HepG2 (cell line): ENCODE measurements at regions not wholly inside any gene's neighbourhood (a gene's known extent, or its start where the extent isn't known, plus 50 kb on each side); places are given as distances from the start of the nearest gene placed in this dataset.

Experiments used
- ATAC-seq: fragments of 200-7000 bp; cut with Tn5 transposase; 3 replicates; pipeline ENCODE4 v1.9.1; 2020; ENCODE audit warnings: mild to moderate bottlenecking, moderate library complexity
- BruUV-seq: library from RNA; stranded (reverse); fragments of 400-500 nt; replicated peaks from 2 replicates; lab custom pipeline; 2021; lab: Mats Ljungman, UMichigan
- CTCF ChIA-PET: fragments of 300-600 bp; formaldehyde crosslinking; extraction: SDS; loops from one replicate; lab custom pipeline; 2021; ENCODE audit warnings: low total read pairs, inconsistent platforms, low intra/inter-chr PET ratio; lab: Yijun Ruan, JAX
- POLR2A ChIA-PET: fragments of 350-600 bp; sonication (Branson Sonifier 250); formaldehyde crosslinking; loops from one replicate; lab custom pipeline; 2020; ENCODE audit warnings: antibody characterized with exemption, inconsistent platforms; lab: Yijun Ruan, JAX
- DNase-seq: peaks from one replicate; pipeline ENCODE4 v3.0.0-alpha.2; 2015; ENCODE audit warnings: low spot score
- FAIRE-seq: peaks from 3 replicates; lab custom pipeline; 2011; peaks lifted over from hg19 to GRCh38; lab: Jason Lieb, UNC
- H2AFZ ChIP-seq: one replicate; pipeline ENCODE4 v1.6.1; 2011; ENCODE audit warnings: low read length, inconsistent platforms
- H3K27ac ChIP-seq: fragments of 300-600 bp; 3 replicates; pipeline ENCODE4 v1.8.0; 2011; ENCODE audit warnings: mixed run types, mild to moderate bottlenecking, mixed read lengths, low read length, inconsistent platforms; ENCODE audit not compliant: insufficient read depth; ENCODE audit errors: extremely low read length
- H3K27me3 ChIP-seq, 2 experiments: fragments of 200-600 bp in 1 of 2; 2 replicates in 1 of 2; 3 replicates in 1 of 2; pipeline versions ENCODE4 v1.6.0 to v1.8.0; 2011; ENCODE audit warnings: low read length in 2 of 2, mild to moderate bottlenecking in 2 of 2, moderate library complexity in 2 of 2, inconsistent platforms in 1 of 2; ENCODE audit not compliant: insufficient read depth in 2 of 2, control insufficient read depth in 1 of 2
- H3K36me3 ChIP-seq, 2 experiments: fragments of 200-600 bp in 1 of 2; replicated peaks in 1 of 2; 2 replicates in 1 of 2; 3 replicates in 1 of 2; pipeline versions ENCODE4 v1.5.1 to v1.8.0; 2011; ENCODE audit warnings: low read length in 2 of 2, inconsistent platforms in 1 of 2; ENCODE audit not compliant: insufficient read depth in 2 of 2, control insufficient read depth in 1 of 2
- H3K4me1 ChIP-seq: 2 replicates; pipeline ENCODE4 v1.5.1; 2012; ENCODE audit warnings: low read length, inconsistent platforms; ENCODE audit not compliant: insufficient read depth
- H3K4me2 ChIP-seq: 2 replicates; pipeline ENCODE4 v1.6.0; 2011; ENCODE audit warnings: low read depth, low read length, inconsistent platforms
- H3K4me3 ChIP-seq, 3 experiments: fragments of 200-600 bp in 1 of 3; sonication (generic), shearing (Covaris generic) in 1 of 3; replicated peaks in 1 of 3; 2 replicates each; pipeline ENCODE4 v1.5.1; 2011 to 2016; ENCODE audit warnings: low read length in 3 of 3, inconsistent platforms in 2 of 3, low read depth in 2 of 3, mild to moderate bottlenecking in 2 of 3, control low read depth in 1 of 3, mixed read lengths in 1 of 3; ENCODE audit not compliant: insufficient read depth in 1 of 3
- H3K79me2 ChIP-seq: one replicate; pipeline ENCODE4 v1.6.1; 2011; ENCODE audit warnings: low read length, inconsistent platforms; ENCODE audit not compliant: insufficient read depth
- H3K9ac ChIP-seq: 2 replicates; pipeline ENCODE4 v1.6.0; 2011; ENCODE audit warnings: mild to moderate bottlenecking, low read depth, low read length, inconsistent platforms; ENCODE audit not compliant: insufficient read depth
- H3K9me3 ChIP-seq: 2 replicates; pipeline ENCODE4 v1.5.1; 2012; ENCODE audit warnings: mild to moderate bottlenecking, low read length
- H4K20me1 ChIP-seq: 2 replicates; pipeline ENCODE4 v1.6.0; 2011; ENCODE audit warnings: inconsistent platforms, mild to moderate bottlenecking, low read length, moderate library complexity; ENCODE audit not compliant: insufficient read depth
- CCDC6 ChIP-seq: sonication (generic); formaldehyde crosslinking; IDR thresholded peaks from 2 replicates; pipeline ENCODE4 v1.8.1; 2022; ENCODE audit warnings: mild to moderate bottlenecking, missing genetic modification reagents, moderate library complexity
- CEBPB ChIP-seq: IDR thresholded peaks from 2 replicates; pipeline ENCODE4 v1.6.1; 2011; ENCODE audit warnings: low read depth, low read length, improper control_type of control experiment, borderline replicate concordance
- CEBPG ChIP-seq: IDR thresholded peaks from 2 replicates; pipeline ENCODE4 v1.6.1; 2016
- HNRNPL ChIP-seq: fragments of 200-400 bp; formaldehyde crosslinking; IDR thresholded peaks from 2 replicates; pipeline ENCODE4 v1.6.1; 2017; ENCODE audit warnings: mild to moderate bottlenecking, low read depth, low read length
- RFX3 ChIP-seq: IDR thresholded peaks from 2 replicates; pipeline ENCODE4 v1.6.1; 2016; ENCODE audit warnings: missing biosample characterization, missing genetic modification reagents
- TAF15 ChIP-seq: fragments of 200-400 bp; formaldehyde crosslinking; IDR thresholded peaks from one replicate; pipeline ENCODE4 v1.6.1; 2018; ENCODE audit warnings: mild to moderate bottlenecking, low read depth, low read length; ENCODE audit not compliant: poor library complexity, severe bottlenecking
- ZNF326 ChIP-seq: sonication (generic); formaldehyde crosslinking; IDR thresholded peaks from 2 replicates; pipeline ENCODE4 v1.4.0; 2020; ENCODE audit warnings: missing genetic modification reagents, borderline replicate concordance
- ZNF44 ChIP-seq: sonication (generic); formaldehyde crosslinking; IDR thresholded peaks from 2 replicates; pipeline ENCODE4 v1.5.1; 2020; ENCODE audit warnings: mild to moderate bottlenecking, missing genetic modification reagents
- ZNF781 ChIP-seq: sonication (generic); formaldehyde crosslinking; IDR thresholded peaks from 2 replicates; pipeline ENCODE4 v1.5.1; 2020; ENCODE audit warnings: borderline replicate concordance, mild to moderate bottlenecking, missing genetic modification reagents; ENCODE audit errors: not compliant biosample characterization
- WGBS: methylation state at CpG from one replicate; pipeline ENCODE4 v1.1.6; 2017; ENCODE audit warnings: low lambda C conversion rate; 5-methylcytosine and 5-hydroxymethylcytosine counted together
- in situ Hi-C: cut with HindIII; loops from 2 replicates; pipeline ENCODE4 v1.10.0; 2017; ENCODE audit warnings: low pct_unique_long_range_greater_than_20kb; ENCODE audit not compliant: extremely low pct_ligation_motif_present
- intact Hi-C: fragments of 100-400 bp; cut with micrococcal nuclease; formaldehyde crosslinking; loops from one replicate; pipeline ENCODE4 v1.10.0; 2022; ENCODE audit not compliant: unreplicated experiment
- TF ChIP-seq, protein P1 (sequence below): sonication (generic); formaldehyde crosslinking; IDR thresholded peaks from 2 replicates; pipeline ENCODE4 v1.4.0; 2020; ENCODE audit warnings: mild to moderate bottlenecking, missing genetic modification reagents

DNA sequence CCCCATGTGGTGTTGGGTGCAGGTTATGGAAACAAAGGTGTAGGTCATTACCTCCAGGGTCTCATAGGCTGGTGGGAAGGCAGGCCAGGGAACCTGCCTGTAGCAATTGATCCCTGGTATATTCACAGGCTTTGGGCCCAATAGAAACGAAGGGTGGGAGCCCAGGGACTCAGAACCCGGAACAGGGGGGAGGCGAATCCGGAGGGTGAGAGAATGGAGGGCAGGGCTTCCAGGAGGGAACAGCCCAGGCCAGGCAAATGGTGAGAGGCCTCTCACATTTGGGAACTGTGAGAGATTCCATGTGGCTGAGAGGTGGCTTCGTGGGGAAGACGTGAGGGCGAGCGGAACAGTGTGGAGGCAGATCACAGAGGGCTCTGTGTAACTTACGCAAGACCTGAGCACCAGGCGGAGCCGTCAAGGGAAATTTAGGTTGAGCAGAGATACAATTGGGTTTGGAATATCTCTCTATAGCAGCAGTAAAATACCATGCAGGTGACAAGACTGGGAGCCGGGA, 267.1 kb downstream of the ERMARD start:
- in situ Hi-C loops: no loop called here
- Histone ChIP-seq H4K20me1 (no peaks in the 10 kb centered on the region), H3K79me2 (no peaks in the 10 kb centered on the region), H3K27me3 (peaks cover 0 to 23% of the 10 kb centered on the region in 2 experiments; a peak in 4 of 5 replicates), H3K27ac (no peak overlapping the region), H3K4me3 (no peak overlapping the region), H2AFZ (no peak overlapping the region), H3K9me3 (no peaks in the 10 kb centered on the region), H3K36me3 (no peaks in the 10 kb centered on the region), H3K4me1 (no peaks in the 10 kb centered on the region), H3K4me2 (no peak overlapping the region), H3K9ac (no peak overlapping the region)
- WGBS: 23% methylated on average over 12 of the region's 12 CpGs
- ChIA-PET CTCF (no interaction called here), POLR2A (no interaction called here)
- no peak for DNase-seq
- ATAC-seq: no peak
- intact Hi-C loops: no loop called here
- FAIRE-seq: no peak
- TF ChIP-seq ZNF326 (no peak), CEBPB (peak; percentile 64; the same call in 1 of the 2 replicates), CEBPG (0 out of 2 replicates have a peak, but pooled peaks have one; percentile 11)
- no TSS peak for BruUV-seq

GRCh38 chr6:170017603-170018320, 266.3 kb downstream of the ERMARD start:
- H3K4me1 ChIP-seq: no peaks in the 10 kb centered on the region
- ATAC-seq (no peak), DNase-seq (no peak), FAIRE-seq (no peak)
- no peaks in the 10 kb centered on the region for H3K9me3 ChIP-seq
- TF ChIP-seq HNRNPL: no peak
- TF ChIP-seq TAF15: no peak
- TF ChIP-seq CCDC6 (CRISPR knock-in tag): no peak
- TF ChIP-seq ZNF44 (CRISPR knock-in tag): no peak
- no peak for TF ChIP-seq RFX3 (CRISPR knock-in tag)
- no peak for TF ChIP-seq ZNF781 (CRISPR knock-in tag)
- TF ChIP-seq, protein P1, sequence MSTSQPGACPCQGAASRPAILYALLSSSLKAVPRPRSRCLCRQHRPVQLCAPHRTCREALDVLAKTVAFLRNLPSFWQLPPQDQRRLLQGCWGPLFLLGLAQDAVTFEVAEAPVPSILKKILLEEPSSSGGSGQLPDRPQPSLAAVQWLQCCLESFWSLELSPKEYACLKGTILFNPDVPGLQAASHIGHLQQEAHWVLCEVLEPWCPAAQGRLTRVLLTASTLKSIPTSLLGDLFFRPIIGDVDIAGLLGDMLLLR: no peak
- H3K27me3 ChIP-seq: peaks cover 0 to 23% of the 10 kb centered on the region in 2 experiments; a peak in 4 of 5 replicates
- no peaks in the 10 kb centered on the region for H3K36me3 ChIP-seq
- H3K4me2 ChIP-seq: no peak overlapping the region
- H3K4me3 ChIP-seq: no peak overlapping the region
- no peak overlapping the region for H3K27ac ChIP-seq
- 54% methylated on average over 11 of the region's 11 CpGs for WGBS
- intact Hi-C loops (no loop called here), in situ Hi-C loops (no loop called here)
- CTCF ChIA-PET: no interaction called here
- H2AFZ ChIP-seq: no peak overlapping the region
- H4K20me1 ChIP-seq: no peaks in the 10 kb centered on the region
- POLR2A ChIA-PET: no interaction called here
- H3K79me2 ChIP-seq: no peaks in the 10 kb centered on the region
- no peak overlapping the region for H3K9ac ChIP-seq
- BruUV-seq: no TSS peak
